GM12891 (cell line): ENCODE measurements at regions not wholly inside any gene's neighbourhood (a gene's known extent, or its start where the extent isn't known, plus 50 kb on each side); places are given as distances from the start of the nearest gene placed in this dataset.

ENCODE experiments used
- POLR2A ChIP-seq: IDR thresholded peaks from 2 replicates; pipeline ENCODE4 v1.6.1; 2011; ENCODE audit warnings: low read depth, low read length, control low read depth
- POLR2AphosphoS5 ChIP-seq: IDR thresholded peaks from 2 replicates; pipeline ENCODE4 v1.6.1; 2011; ENCODE audit warnings: low read depth, low read length, control low read depth
- SPI1 ChIP-seq: IDR thresholded peaks from 2 replicates; pipeline ENCODE4 v1.6.1; 2011; ENCODE audit warnings: low read depth, low read length, control low read depth
- TAF1 ChIP-seq: IDR thresholded peaks from 2 replicates; pipeline ENCODE4 v1.6.1; 2011; ENCODE audit warnings: low read depth, low read length, control low read depth

DNA sequence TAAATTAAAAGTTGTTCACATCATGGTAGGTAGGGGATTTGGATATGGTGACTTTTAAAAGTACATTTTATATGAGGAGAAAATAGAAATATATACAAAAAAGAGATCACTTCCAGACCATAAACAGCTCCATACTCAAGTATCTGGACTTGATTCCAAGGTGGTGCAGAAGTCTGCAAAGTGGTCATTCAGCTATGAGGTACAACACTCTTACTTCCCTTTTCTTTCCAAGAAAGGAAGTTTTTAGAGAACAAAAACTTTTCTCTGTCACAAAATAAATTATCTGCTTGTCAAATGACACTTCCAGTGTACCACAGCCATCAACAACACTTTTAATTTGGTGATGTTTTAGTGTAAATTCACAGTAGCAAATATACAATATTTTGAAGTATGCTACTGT is 1013.5 kb downstream of the GATA3 start:
- TF ChIP-seq POLR2AphosphoS5 (no peak), POLR2A (no peak), SPI1 (no peak), TAF1 (no peak)
